Peyer's patch (tissue), 4 donors: ENCODE measurements at regions not wholly inside any gene's neighbourhood (a gene's known extent, or its start where the extent isn't known, plus 50 kb on each side); places are given as distances from the start of the nearest gene placed in this dataset.

ENCODE experiments used
- CTCF ChIP-seq, 6 experiments: fragments of 450-650 bp in 4 of 6; fragments of 200-600 bp in 2 of 6; sonication (generic) in 1 of 6; IDR thresholded peaks; one replicate each; pipeline ENCODE4 v1.5.1; 2017 to 2019; ENCODE audit warnings: antibody characterized with exemption in 6 of 6, mild to moderate bottlenecking in 3 of 6, moderate library complexity in 1 of 6
- POLR2A ChIP-seq, 2 donors: fragments of 450-650 bp; IDR thresholded peaks; one replicate each; pipeline ENCODE4 v1.5.1; 2017; ENCODE audit warnings: antibody characterized with exemption in 2 of 2, mild to moderate bottlenecking in 2 of 2, moderate library complexity in 2 of 2

- TF ChIP-seq CTCF (IDR thresholded peaks at IDR 0.05) (no peak), POLR2A (IDR thresholded peaks at IDR 0.05) (no peak)
Measured at GRCh38 chr7:22610263-22610662, 110.3 kb upstream of the STEAP1B start.
